OCI-LY3 (cell line): ENCODE measurements at regions not wholly inside any gene's neighbourhood (a gene's known extent, or its start where the extent isn't known, plus 50 kb on each side); places are given as distances from the start of the nearest gene placed in this dataset.

ENCODE experiments used
- H2AFZ ChIP-seq: fragments of 200-600, 300-600 bp; shearing (Covaris generic); 2 replicates; pipeline ENCODE4 v1.6.0; 2014; ENCODE audit warnings: antibody characterized with exemption, low read depth, low read length
- H3K27ac ChIP-seq: fragments of 200-600, 300-600 bp; sonication (generic); 2 replicates; pipeline ENCODE4 v1.5.1; 2014; ENCODE audit warnings: mild to moderate bottlenecking, low read length, moderate library complexity, mixed read lengths
- H3K27me3 ChIP-seq: fragments of 200-600, 300-600 bp; sonication (generic); 2 replicates; pipeline ENCODE4 v1.6.1; 2014; ENCODE audit warnings: low read depth, low read length, mixed read lengths
- H3K36me3 ChIP-seq: fragments of 200-600, 300-600 bp; sonication (generic); replicated peaks from 2 replicates; pipeline ENCODE3; 2014; ENCODE audit warnings: low read depth, low read length, mixed read lengths
- H3K4me1 ChIP-seq: fragments of 300-600, 200-600 bp; sonication (generic); 2 replicates; pipeline ENCODE4 v1.6.1; 2014; ENCODE audit warnings: low read length, mixed read lengths
- H3K4me2 ChIP-seq: fragments of 200-600, 300-600 bp; sonication (generic); 2 replicates; pipeline ENCODE4 v1.6.1; 2014; ENCODE audit warnings: low read length, mixed read lengths
- H3K4me3 ChIP-seq: fragments of 300-600, 200-600 bp; sonication (generic); 2 replicates; pipeline ENCODE4 v1.5.1; 2014; ENCODE audit warnings: antibody characterized with exemption, mild to moderate bottlenecking, low read length, moderate library complexity
- H3K79me2 ChIP-seq: fragments of 300-600, 200-600 bp; shearing (Covaris generic); 2 replicates; pipeline ENCODE4 v1.6.1; 2014; ENCODE audit warnings: mild to moderate bottlenecking, low read length, mixed read lengths
- H3K9ac ChIP-seq: fragments of 300-600, 200-600 bp; shearing (Covaris generic); 2 replicates; pipeline ENCODE4 v1.6.0; 2014; ENCODE audit warnings: mild to moderate bottlenecking, low read length, moderate library complexity
- H3K9me3 ChIP-seq: fragments of 200-600, 300-600 bp; shearing (Covaris generic); 2 replicates; pipeline ENCODE4 v1.6.1; 2014; ENCODE audit warnings: low read length, mixed read lengths; ENCODE audit not compliant: insufficient read depth
- H4K20me1 ChIP-seq: fragments of 200-600, 300-600 bp; sonication (generic); 2 replicates; pipeline ENCODE4 v1.6.1; 2016; ENCODE audit warnings: low read length, mixed read lengths; ENCODE audit not compliant: insufficient read depth
- CTCF ChIP-seq: fragments of 200-600, 300-600 bp; sonication (generic); IDR thresholded peaks from 2 replicates; pipeline ENCODE4 v1.5.1; 2014; ENCODE audit warnings: antibody characterized with exemption, low read length, low read depth
- EZH2phosphoT487 ChIP-seq: fragments of 200-600 bp; shearing (Covaris generic); IDR thresholded peaks from 2 replicates; pipeline ENCODE4 v1.6.1; 2018; ENCODE audit warnings: antibody characterized with exemption, mixed run types, low read depth

GRCh38 chr7:45983720-45984255, 62.7 kb upstream of the IGFBP3 start:
- Histone ChIP-seq H3K79me2 (no peaks in the 10 kb centered on the region), H3K9ac (no peak overlapping the region), H3K4me3 (no peak overlapping the region), H3K4me2 (no peak overlapping the region), H3K27ac (no peak overlapping the region), H3K9me3 (peaks cover 5% of the 10 kb centered on the region; the same call in 1 of the 2 replicates), H2AFZ (no peak overlapping the region), H4K20me1 (no peaks in the 10 kb centered on the region), H3K36me3 (no peaks in the 10 kb centered on the region), H3K27me3 (no peaks in the 10 kb centered on the region), H3K4me1 (peaks cover 20% of the 10 kb centered on the region)
- TF ChIP-seq CTCF (no peak), EZH2phosphoT487 (no peak)

- no peaks in the 10 kb centered on the region for H3K27me3 ChIP-seq
- no peak overlapping the region for H3K4me2 ChIP-seq
- H3K4me1 ChIP-seq, result peaks cover 26% of the 10 kb centered on the region
- no peak overlapping the region for H3K27ac ChIP-seq
- H3K36me3 ChIP-seq, result no peaks in the 10 kb centered on the region
- no peak overlapping the region for H2AFZ ChIP-seq
- no peak overlapping the region for H3K4me3 ChIP-seq
- H3K9ac ChIP-seq, result no peak overlapping the region
- H3K9me3 ChIP-seq, result peaks cover 5% of the 10 kb centered on the region; the same call in 1 of the 2 replicates
- H3K79me2 ChIP-seq, result no peaks in the 10 kb centered on the region
- H4K20me1 ChIP-seq, result no peaks in the 10 kb centered on the region
- TF ChIP-seq CTCF, result no peak
- TF ChIP-seq EZH2phosphoT487, result no peak
Measured at GRCh38 chr7:45982907-45983719, 62.0 kb upstream of the IGFBP3 start.

- TF ChIP-seq EZH2phosphoT487 (no peak), CTCF (no peak)
Measured at GRCh38 chr7:45982132-45982531, 61.1 kb upstream of the IGFBP3 start.

GRCh38 chr7:45980973-45981372, 59.9 kb upstream of the IGFBP3 start:
- H3K4me2 ChIP-seq, result no peak overlapping the region
- H3K4me3 ChIP-seq, result no peak overlapping the region
- no peaks in the 10 kb centered on the region for H4K20me1 ChIP-seq
- H3K27me3 ChIP-seq, result no peaks in the 10 kb centered on the region
- H3K4me1 ChIP-seq, result peaks cover 30% of the 10 kb centered on the region
- peaks cover 5% of the 10 kb centered on the region; the same call in 1 of the 2 replicates for H3K9me3 ChIP-seq
- no peak overlapping the region for H3K27ac ChIP-seq
- H3K36me3 ChIP-seq, result no peaks in the 10 kb centered on the region
- H3K79me2 ChIP-seq, result no peaks in the 10 kb centered on the region
- TF ChIP-seq CTCF, result no peak
- no peak for TF ChIP-seq EZH2phosphoT487
- no peak overlapping the region for H3K9ac ChIP-seq
- no peak overlapping the region for H2AFZ ChIP-seq

More at GRCh38 chr7:45982132-45982531, 61.1 kb upstream of the IGFBP3 start:
- peaks cover 30% of the 10 kb centered on the region for H3K4me1 ChIP-seq
- H3K4me3 ChIP-seq, result no peak overlapping the region
- H2AFZ ChIP-seq, result no peak overlapping the region
- no peak overlapping the region for H3K4me2 ChIP-seq
- H3K27ac ChIP-seq, result no peak overlapping the region
- no peaks in the 10 kb centered on the region for H4K20me1 ChIP-seq
- H3K79me2 ChIP-seq, result no peaks in the 10 kb centered on the region
- H3K9me3 ChIP-seq, result peaks cover 5% of the 10 kb centered on the region; the same call in 1 of the 2 replicates
- H3K9ac ChIP-seq, result no peak overlapping the region
- no peaks in the 10 kb centered on the region for H3K36me3 ChIP-seq
- H3K27me3 ChIP-seq, result no peaks in the 10 kb centered on the region
